Gastroesophageal sphincter (tissue), 3 donors: ENCODE measurements at regions not wholly inside any gene's neighbourhood (a gene's known extent, or its start where the extent isn't known, plus 50 kb on each side); places are given as distances from the start of the nearest gene placed in this dataset.

Source experiments
- CTCF ChIP-seq, 4 experiments: fragments of 200-600 bp in 2 of 4; fragments of 450-650 bp in 2 of 4; sonication (generic) in 1 of 4; IDR thresholded peaks; one replicate each; pipeline ENCODE4 v1.5.1; 2017 to 2019; ENCODE audit warnings: antibody characterized with exemption in 4 of 4, mild to moderate bottlenecking in 2 of 4, moderate library complexity in 2 of 4
- EP300 ChIP-seq: sonication (generic); formaldehyde crosslinking; IDR thresholded peaks from one replicate; pipeline ENCODE4 v1.6.1; 2017; ENCODE audit warnings: antibody characterized with exemption, mild to moderate bottlenecking
- POLR2A ChIP-seq, 2 donors: fragments of 450-650 bp; IDR thresholded peaks; one replicate each; pipeline ENCODE4 v1.6.1; 2017; ENCODE audit warnings: antibody characterized with exemption in 2 of 2, mild to moderate bottlenecking in 2 of 2, moderate library complexity in 1 of 2
- POLR2AphosphoS5 ChIP-seq: sonication (generic); formaldehyde crosslinking; IDR thresholded peaks from one replicate; pipeline ENCODE4 v1.6.1; 2017; ENCODE audit warnings: antibody characterized with exemption

GRCh38 chr5:25262221-25262620, 617.4 kb upstream of the CDH10 start:
- no peak for TF ChIP-seq CTCF (IDR thresholded peaks at IDR 0.05)
- no peak for TF ChIP-seq POLR2A (IDR thresholded peaks at IDR 0.05)
- TF ChIP-seq POLR2AphosphoS5: no peak
- no peak for TF ChIP-seq EP300
